HG02798 (cell line): ENCODE measurements at regions not wholly inside any gene's neighbourhood (a gene's known extent, or its start where the extent isn't known, plus 50 kb on each side); places are given as distances from the start of the nearest gene placed in this dataset.

Source experiments
- ATAC-seq: cut with Tn5 transposase; IDR thresholded peaks from one replicate; pipeline ENCODE4 v1.9.1; 2021; ENCODE audit warnings: mild to moderate bottlenecking; ENCODE audit not compliant: unreplicated experiment, poor library complexity

DNA sequence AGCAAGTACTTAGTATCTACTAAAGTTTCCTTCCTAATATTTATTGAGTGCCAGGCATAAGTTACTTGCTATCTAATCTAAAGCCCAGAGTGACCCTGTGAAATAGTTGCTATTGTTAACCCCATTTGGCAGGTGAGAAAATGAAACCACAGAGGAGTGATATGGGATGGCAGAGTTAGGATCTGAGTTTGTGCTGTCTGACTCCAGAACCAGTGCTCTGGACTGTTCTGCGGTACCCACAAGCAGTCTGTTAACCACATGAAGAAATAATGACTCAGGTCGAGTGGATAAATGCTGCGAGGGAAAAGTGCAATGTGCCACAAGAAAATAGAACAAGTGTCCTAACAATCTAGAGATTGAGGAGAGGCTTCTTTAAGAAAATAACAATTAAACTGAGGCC, 60.7 kb upstream of the GZMB start:
- ATAC-seq, result no peak

DNA sequence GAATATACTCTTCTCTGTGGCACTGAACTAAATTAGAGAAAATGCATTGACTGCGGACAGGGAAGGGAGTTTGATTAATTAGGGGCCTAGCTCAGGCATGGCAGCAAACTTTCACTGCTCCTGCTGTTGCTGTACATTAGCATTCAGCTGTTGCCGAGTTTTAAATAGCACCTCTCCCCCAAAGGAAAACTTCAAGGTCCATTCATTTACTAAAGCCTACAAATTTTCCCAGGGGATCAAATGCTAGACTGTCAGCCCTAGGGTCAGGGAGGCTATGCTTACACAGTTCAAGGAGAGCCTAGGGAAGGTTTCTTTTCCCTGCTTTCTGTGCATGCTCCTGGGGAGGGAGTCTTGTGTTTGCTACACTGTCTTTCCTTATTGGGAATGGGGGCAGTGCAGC, 60.0 kb upstream of the GZMB start:
- ATAC-seq, result no peak

DNA sequence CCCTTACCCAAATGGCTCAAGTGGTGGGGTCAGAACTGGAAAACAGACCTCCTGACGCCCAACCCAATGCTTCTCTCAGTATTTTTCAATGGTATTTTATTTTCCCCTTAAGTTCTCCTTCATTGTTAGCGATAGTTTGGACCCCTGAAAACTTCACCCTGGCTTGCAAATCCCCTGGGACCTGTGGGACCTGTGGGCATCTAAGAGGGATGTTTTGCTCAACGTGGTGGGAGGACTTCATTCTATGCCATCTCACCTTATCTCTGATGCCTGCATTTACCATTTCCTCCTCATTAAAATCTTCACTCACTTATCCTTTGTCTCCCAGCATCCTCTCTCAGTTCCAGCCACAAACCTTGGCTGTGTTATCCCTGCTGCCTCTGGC, 59.4 kb upstream of the GZMB start:
- ATAC-seq, result no peak

DNA sequence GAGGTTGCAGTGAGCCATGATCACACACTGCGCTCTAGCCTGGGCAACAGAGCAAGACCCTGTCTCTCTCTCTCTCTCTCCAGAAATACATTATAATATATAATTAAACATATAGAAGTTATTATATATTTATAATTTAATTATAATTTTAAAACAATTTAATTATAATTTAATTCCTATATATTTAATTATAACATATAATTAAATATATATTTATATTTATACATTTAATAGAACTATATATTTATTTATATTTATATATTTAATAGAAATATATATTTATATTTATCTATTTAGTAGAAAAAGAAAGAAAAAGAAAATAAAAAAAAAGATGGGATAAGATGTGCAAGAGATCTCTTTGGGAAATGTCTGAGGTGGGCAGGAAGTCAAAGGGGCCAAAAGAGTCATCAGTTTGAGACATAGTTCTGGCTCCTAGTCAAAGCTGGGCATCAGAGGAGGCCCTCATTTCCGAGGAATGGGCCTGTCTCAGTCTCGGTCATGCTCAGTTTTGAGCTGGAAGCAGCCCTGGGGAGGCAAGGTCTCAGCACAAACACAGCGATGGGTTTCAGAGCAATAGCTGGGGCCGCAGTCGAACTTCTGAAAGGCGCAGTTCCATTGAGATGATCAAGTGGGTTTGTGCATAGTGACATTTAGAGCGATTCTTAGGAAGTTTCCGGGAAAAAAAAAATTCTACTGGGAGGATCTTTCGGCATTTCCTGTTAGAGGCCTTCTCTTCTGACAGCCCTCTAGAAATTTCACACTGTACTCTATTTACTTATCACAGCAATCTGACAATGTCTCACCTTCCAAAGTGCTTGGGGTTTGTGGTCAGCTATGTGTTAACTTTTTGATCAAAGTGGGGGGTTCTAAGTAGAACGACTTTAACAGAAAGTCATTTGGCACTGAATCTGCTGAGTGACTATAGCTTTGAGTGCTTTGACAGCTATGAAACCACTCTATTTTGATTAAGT, 58.7 kb upstream of the GZMB start:
- no peak for ATAC-seq

DNA sequence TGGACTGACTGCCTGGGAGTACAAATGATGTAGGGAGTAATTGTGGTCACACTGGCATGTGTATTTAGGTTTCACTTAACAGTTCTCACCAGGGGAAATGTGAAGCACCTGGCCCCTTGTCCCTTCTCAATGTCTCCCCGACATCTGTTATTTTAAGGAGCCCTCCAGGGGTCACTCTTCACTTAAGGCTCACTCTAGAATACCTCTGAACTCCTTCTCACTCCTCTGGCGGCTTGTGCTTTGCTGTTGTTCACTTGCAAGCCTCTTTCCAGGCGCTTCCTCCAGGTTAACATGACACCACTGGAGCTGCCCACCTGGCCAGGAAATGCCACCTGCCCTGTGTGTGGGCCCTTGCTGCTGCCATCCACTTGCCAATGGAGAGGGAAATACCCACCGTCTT, 56.5 kb upstream of the GZMB start:
- peak; percentile 62 for ATAC-seq

DNA sequence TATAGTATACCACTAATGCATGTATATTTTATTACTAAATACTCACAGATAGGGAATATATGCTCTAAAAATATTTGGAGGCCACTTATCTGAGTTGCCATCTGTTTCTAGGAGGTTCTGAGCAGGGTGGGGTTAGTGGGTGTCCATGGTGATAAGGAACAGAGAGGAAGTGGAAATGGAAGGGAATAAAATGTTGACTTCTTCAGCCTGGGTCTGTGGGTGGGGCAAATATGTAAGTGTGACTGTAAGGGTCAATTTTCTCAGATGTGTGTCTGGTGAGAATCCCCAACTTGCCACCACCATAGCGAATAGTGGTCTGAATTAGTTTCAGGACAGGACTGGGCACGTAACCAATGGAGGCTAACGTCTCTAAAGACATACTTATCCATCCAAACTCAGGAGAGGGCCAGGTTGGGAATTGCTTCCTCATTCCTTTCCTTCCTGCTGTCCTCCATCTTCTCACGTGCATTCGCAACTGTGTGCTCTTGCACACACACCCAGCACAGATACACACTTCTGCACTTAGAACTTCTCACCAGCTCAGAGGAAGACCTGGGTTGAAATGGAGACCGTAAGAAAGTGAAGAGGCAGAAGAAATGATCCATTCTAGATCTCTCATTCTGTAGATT, 54.2 kb upstream of the GZMB start:
- ATAC-seq, result no peak
